ENCODE measurements at regions not wholly inside any gene's neighbourhood (a gene's known extent, or its start where the extent isn't known, plus 50 kb on each side); places are given as distances from the start of the nearest gene placed in this dataset.

DNA sequence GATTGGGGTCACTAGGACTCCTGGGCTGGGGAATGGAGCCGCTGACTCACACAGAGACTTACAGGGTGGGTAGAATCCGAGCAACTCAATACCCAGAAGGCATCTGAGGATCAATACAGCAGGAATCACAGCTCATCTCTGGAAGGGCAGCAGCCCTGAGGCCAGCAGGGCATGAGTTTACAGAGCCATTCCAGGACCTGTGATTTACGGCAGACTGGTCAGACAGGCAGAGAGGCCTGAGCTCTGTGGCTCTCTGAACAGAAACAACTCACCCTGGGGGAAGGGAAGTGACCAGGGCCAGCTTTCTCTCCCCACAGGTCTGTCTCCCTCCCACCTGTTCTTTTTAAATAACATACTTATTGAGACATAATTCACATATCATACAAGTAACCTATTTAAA lies 88.2 kb upstream of the CXCL12 start:
- H3K4me3 ChIP-seq, result no peak overlapping the region
- peaks cover 7% of the 10 kb centered on the region for H3K4me1 ChIP-seq
- H3K27ac ChIP-seq, result no peak overlapping the region
- no peak for TF ChIP-seq POLR2AphosphoS5 (IDR thresholded peaks at IDR 0.05; ENCODE audit: insufficient read depth in 1 of 2, low read depth in 1 of 2)
- no peak for TF ChIP-seq POLR2A (IDR thresholded peaks at IDR 0.05)
- TF ChIP-seq, protein P1, sequence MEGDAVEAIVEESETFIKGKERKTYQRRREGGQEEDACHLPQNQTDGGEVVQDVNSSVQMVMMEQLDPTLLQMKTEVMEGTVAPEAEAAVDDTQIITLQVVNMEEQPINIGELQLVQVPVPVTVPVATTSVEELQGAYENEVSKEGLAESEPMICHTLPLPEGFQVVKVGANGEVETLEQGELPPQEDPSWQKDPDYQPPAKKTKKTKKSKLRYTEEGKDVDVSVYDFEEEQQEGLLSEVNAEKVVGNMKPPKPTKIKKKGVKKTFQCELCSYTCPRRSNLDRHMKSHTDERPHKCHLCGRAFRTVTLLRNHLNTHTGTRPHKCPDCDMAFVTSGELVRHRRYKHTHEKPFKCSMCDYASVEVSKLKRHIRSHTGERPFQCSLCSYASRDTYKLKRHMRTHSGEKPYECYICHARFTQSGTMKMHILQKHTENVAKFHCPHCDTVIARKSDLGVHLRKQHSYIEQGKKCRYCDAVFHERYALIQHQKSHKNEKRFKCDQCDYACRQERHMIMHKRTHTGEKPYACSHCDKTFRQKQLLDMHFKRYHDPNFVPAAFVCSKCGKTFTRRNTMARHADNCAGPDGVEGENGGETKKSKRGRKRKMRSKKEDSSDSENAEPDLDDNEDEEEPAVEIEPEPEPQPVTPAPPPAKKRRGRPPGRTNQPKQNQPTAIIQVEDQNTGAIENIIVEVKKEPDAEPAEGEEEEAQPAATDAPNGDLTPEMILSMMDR (IDR thresholded peaks at IDR 0.05), result no peak
- intact Hi-C loops (cut with DNase I), result no loop called here
- H3K27me3 ChIP-seq, result no peaks in the 10 kb centered on the region
- no peaks in the 10 kb centered on the region for H3K9me3 ChIP-seq
- DNase-seq (ENCODE audit: extremely low spot score in 2 of 2), result no peak
- H3K36me3 ChIP-seq, result no peaks in the 10 kb centered on the region

DNA sequence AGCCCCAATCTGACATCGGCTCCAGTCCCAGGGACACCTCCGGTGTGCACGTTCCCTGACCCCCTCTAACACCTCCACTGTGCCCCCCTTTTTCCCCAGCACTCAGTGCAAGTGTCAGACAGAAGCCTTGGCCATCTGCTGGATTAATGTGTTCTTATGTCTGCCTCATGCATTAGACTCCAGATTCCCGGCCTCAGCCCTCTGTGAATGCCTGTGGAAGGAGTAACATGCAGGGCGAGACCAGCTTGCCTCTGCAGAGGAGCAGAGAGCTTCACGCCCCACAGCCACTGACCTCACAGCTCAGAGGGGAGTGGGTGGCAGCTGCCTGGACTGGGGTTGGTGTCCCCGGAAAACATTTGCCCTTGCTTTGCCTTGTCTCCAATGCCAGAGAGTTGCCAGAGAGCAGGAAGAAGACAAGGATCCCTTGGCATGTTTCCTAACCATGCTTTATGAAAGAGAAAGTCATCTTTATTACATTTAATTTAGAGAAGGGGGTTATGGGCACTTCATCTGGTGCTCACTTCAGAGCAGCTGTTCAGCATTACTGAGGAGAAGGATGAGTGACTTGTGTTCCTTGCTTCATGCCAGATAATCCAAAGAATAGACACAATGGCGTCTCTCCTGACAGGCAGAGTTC lies 91.6 kb upstream of the CXCL12 start:
- TF ChIP-seq POLR2A (IDR thresholded peaks at IDR 0.05) (no peak), POLR2AphosphoS5 (IDR thresholded peaks at IDR 0.05; ENCODE audit: insufficient read depth in 1 of 2, low read depth in 1 of 2) (no peak)
- TF ChIP-seq, protein P1 (IDR thresholded peaks at IDR 0.05), result no peak
- Histone ChIP-seq H3K4me1 (peaks cover 22% of the 10 kb centered on the region), H3K9me3 (no peaks in the 10 kb centered on the region), H3K27ac (peak overlapping the region; percentile 50), H3K36me3 (no peaks in the 10 kb centered on the region), H3K4me3 (no peak overlapping the region), H3K27me3 (no peaks in the 10 kb centered on the region)
- DNase-seq (ENCODE audit: extremely low spot score in 2 of 2), result no peak
- intact Hi-C loops (cut with DNase I), result no loop called here

DNA sequence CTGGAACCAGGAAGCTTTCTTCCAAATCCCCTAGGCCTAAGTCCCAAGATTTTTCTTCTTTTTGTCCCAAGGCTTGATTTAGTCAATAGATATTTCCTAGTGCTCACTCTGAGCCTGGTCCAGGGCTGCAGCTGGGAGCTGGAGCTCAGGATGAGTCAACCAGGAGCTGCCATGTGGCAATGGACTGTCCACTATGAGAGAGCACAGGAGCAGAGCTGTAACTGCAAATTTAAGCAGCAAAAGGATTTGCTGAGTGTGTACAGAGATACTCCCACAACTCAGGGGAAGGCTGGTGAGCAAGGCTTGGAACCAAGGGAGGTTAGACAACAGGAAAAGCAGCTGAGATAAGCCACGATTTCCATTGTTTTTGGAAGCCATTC lies 92.1 kb upstream of the CXCL12 start:
- DNase-seq (ENCODE audit: extremely low spot score in 2 of 2), result no peak
- H3K4me1 ChIP-seq, result peaks cover 22% of the 10 kb centered on the region
- intact Hi-C loops (cut with DNase I), result no loop called here
- H3K4me3 ChIP-seq, result no peak overlapping the region
- peak overlapping the region; percentile 50 for H3K27ac ChIP-seq
- no peaks in the 10 kb centered on the region for H3K36me3 ChIP-seq
- H3K9me3 ChIP-seq, result no peaks in the 10 kb centered on the region
- TF ChIP-seq POLR2AphosphoS5 (IDR thresholded peaks at IDR 0.05; ENCODE audit: insufficient read depth in 1 of 2, low read depth in 1 of 2), result no peak
- TF ChIP-seq POLR2A (IDR thresholded peaks at IDR 0.05), result no peak
- TF ChIP-seq, protein P1 (IDR thresholded peaks at IDR 0.05), result no peak
- H3K27me3 ChIP-seq, result no peaks in the 10 kb centered on the region

DNA sequence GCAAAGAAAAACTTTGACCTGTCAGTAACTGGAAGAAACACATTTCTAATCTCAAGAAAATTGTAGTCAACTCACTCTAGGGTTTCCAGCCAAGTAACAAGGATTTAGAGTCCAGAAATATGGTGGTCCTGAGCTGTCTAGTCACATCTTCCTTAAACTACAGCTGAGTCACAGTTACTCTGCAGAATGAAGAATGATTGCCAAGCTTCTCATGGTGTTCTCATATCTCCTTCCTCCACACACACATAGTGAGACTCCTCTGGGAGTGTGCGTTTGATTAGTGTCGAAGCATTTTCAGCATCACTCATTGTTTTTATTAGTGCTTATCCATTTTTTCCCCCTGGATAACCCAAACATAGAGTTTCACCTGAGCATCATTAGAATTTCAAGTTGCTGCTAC lies 93.1 kb upstream of the CXCL12 start:
- intact Hi-C loops (cut with DNase I), result no loop called here
- TF ChIP-seq POLR2AphosphoS5 (IDR thresholded peaks at IDR 0.05; ENCODE audit: insufficient read depth in 1 of 2, low read depth in 1 of 2), result no peak
- TF ChIP-seq, protein P1 (IDR thresholded peaks at IDR 0.05), result no peak
- TF ChIP-seq POLR2A (IDR thresholded peaks at IDR 0.05), result no peak
- DNase-seq (ENCODE audit: extremely low spot score in 2 of 2), result no peak
- Histone ChIP-seq H3K4me1 (peaks cover 22% of the 10 kb centered on the region), H3K4me3 (no peak overlapping the region), H3K27ac (no peak overlapping the region), H3K9me3 (no peaks in the 10 kb centered on the region), H3K36me3 (no peaks in the 10 kb centered on the region), H3K27me3 (no peaks in the 10 kb centered on the region)

DNA sequence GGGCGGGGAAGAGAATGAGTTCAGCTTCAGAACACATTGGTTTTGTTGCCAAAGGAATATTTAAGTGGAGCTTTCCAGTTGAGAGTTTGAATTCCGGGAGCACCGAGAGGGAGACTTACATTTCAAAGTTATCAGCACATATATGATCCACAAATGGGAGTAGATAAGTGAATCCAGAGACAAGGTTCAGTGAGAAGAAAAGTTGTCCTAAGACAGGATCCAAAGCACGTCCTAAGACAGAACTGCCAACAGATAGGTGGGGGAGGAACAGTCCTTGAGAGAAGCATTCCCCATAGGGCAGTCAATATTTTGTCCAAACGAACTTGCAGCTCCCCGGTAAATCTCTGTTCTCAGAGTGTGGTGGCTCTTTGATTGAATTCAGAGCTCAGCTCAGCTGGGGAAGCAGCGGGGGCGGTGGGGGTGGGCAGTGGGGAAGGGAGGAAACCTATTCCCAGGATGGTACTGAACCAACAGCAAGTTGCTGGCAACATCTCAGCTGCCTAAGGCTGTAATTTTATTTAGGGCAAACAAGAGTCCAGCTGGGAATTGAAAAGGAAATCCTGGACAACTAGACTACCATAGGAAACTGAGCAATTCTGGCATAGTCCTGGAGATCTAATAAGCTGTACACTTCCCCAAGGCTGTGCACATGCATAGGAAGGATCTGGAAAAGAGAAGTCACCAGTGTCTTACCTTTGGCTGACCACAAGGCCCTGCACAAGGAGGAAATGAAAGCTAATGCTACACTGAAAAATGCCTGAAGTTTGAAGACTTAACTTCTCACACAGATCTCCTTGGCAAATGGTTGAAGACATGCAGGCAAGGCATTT lies 94.2 kb upstream of the CXCL12 start:
- H3K36me3 ChIP-seq, result no peaks in the 10 kb centered on the region
- H3K4me1 ChIP-seq, result peaks cover 22% of the 10 kb centered on the region
- no peak overlapping the region for H3K27ac ChIP-seq
- no peaks in the 10 kb centered on the region for H3K9me3 ChIP-seq
- no peak for DNase-seq (ENCODE audit: extremely low spot score in 2 of 2)
- TF ChIP-seq, protein P1 (IDR thresholded peaks at IDR 0.05), result no peak
- TF ChIP-seq POLR2AphosphoS5 (IDR thresholded peaks at IDR 0.05; ENCODE audit: insufficient read depth in 1 of 2, low read depth in 1 of 2), result no peak
- TF ChIP-seq POLR2A (IDR thresholded peaks at IDR 0.05), result no peak
- H3K27me3 ChIP-seq, result no peaks in the 10 kb centered on the region
- H3K4me3 ChIP-seq, result no peak overlapping the region
- intact Hi-C loops (cut with DNase I), result no loop called here

Data from vagina (tissue), 2 donors.